Testis (tissue), 2 donors: ENCODE measurements at regions not wholly inside any gene's neighbourhood (a gene's known extent, or its start where the extent isn't known, plus 50 kb on each side); places are given as distances from the start of the nearest gene placed in this dataset.

Experiments
- DNase-seq: peaks from one replicate; pipeline ENCODE4 v3.0.0-alpha.2; 2019
- H3K27ac ChIP-seq, 2 donors: fragments of 200-600 bp; sonication (generic); one replicate each; pipeline ENCODE4 v1.5.1; 2019
- H3K27me3 ChIP-seq: fragments of 200-600 bp; sonication (generic); one replicate; pipeline ENCODE4 v1.5.1; 2019
- H3K36me3 ChIP-seq: fragments of 200-600 bp; sonication (generic); one replicate; pipeline ENCODE4 v1.5.1; 2017; ENCODE audit warnings: low read depth; ENCODE audit errors: missing control alignments
- H3K4me1 ChIP-seq: fragments of 200-600 bp; sonication (generic); one replicate; pipeline ENCODE4 v1.5.1; 2019
- H3K4me3 ChIP-seq, 2 donors: fragments of 200-600 bp; sonication (generic); one replicate each; pipeline ENCODE4 v1.5.1; 2017 to 2019
- H3K9me3 ChIP-seq: fragments of 200-600 bp; sonication (generic); one replicate; pipeline ENCODE4 v1.5.1; 2017
- CTCF ChIP-seq, 3 experiments: fragments of 450-650 bp in 2 of 3; fragments of 200-600 bp in 1 of 3; sonication (generic) in 1 of 3; IDR thresholded peaks; one replicate each; pipeline ENCODE4 v1.5.1; 2016 to 2019; ENCODE audit warnings: antibody characterized with exemption in 3 of 3, mild to moderate bottlenecking in 2 of 3, moderate library complexity in 1 of 3
- POLR2A ChIP-seq: fragments of 450-650 bp; IDR thresholded peaks from one replicate; pipeline ENCODE4 v1.6.1; 2017; ENCODE audit warnings: antibody characterized with exemption, mild to moderate bottlenecking, moderate library complexity
- WGBS, 2 donors: methylation state at CpG; one replicate each; pipeline ENCODE4 v1.1.5; 2018; 5-methylcytosine and 5-hydroxymethylcytosine counted together
- intact Hi-C: fragments of 100-400 bp; cut with DNase I; formaldehyde crosslinking; loops from one replicate; pipeline ENCODE4 v1.15.1; 2023; ENCODE audit warnings: low total_unique reads

GRCh38 chr20:63089051-63089907, 82.5 kb upstream of the BHLHE23 start:
- Histone ChIP-seq H3K27me3 (no peaks in the 10 kb centered on the region), H3K9me3 (no peaks in the 10 kb centered on the region), H3K4me1 (no peaks in the 10 kb centered on the region), H3K36me3 (no peaks in the 10 kb centered on the region), H3K4me3 (no peak overlapping the region), H3K27ac (no peak overlapping the region)
- 81 to 82% methylated on average over 30 to 37 of the region's 37 CpGs for WGBS, 2 donors
- TF ChIP-seq CTCF (IDR thresholded peaks at IDR 0.05) (no peak), POLR2A (no peak)
- DNase-seq, result peak; percentile 8
- intact Hi-C loops, result no loop called here

- Histone ChIP-seq H3K27me3 (no peaks in the 10 kb centered on the region), H3K27ac (no peak overlapping the region), H3K9me3 (no peaks in the 10 kb centered on the region), H3K4me3 (no peak overlapping the region), H3K36me3 (no peaks in the 10 kb centered on the region), H3K4me1 (no peaks in the 10 kb centered on the region)
- TF ChIP-seq CTCF (IDR thresholded peaks at IDR 0.05) (no peak), POLR2A (no peak)
- DNase-seq, result peak; percentile 10
- intact Hi-C loops, result no loop called here
- 81 to 89% methylated on average over 27 to 32 of the region's 32 CpGs for WGBS, 2 donors
Measured at GRCh38 chr20:63087872-63088680, 81.3 kb upstream of the BHLHE23 start.

- intact Hi-C loops, result no loop called here
- peak; percentile 8 for DNase-seq
- no peaks in the 10 kb centered on the region for H3K4me1 ChIP-seq
- no peaks in the 10 kb centered on the region for H3K9me3 ChIP-seq
- WGBS, 2 donors, result 80 to 82% methylated on average over 25 to 29 of the region's 29 CpGs
- H3K27me3 ChIP-seq, result no peaks in the 10 kb centered on the region
- no peaks in the 10 kb centered on the region for H3K36me3 ChIP-seq
- TF ChIP-seq POLR2A, result no peak
- TF ChIP-seq CTCF (IDR thresholded peaks at IDR 0.05), result no peak
- H3K27ac ChIP-seq, result no peak overlapping the region
- H3K4me3 ChIP-seq, result no peak overlapping the region
Measured at GRCh38 chr20:63087236-63087871, 80.6 kb upstream of the BHLHE23 start.

GRCh38 chr20:63086421-63087235, 79.9 kb upstream of the BHLHE23 start:
- no peaks in the 10 kb centered on the region for H3K27me3 ChIP-seq
- H3K36me3 ChIP-seq, result no peaks in the 10 kb centered on the region
- peak; percentile 8 for DNase-seq
- no peaks in the 10 kb centered on the region for H3K9me3 ChIP-seq
- 80% methylated on average over 24 to 36 of the region's 36 CpGs for WGBS, 2 donors
- no peaks in the 10 kb centered on the region for H3K4me1 ChIP-seq
- no peak overlapping the region for H3K27ac ChIP-seq
- H3K4me3 ChIP-seq, result no peak overlapping the region
- TF ChIP-seq CTCF (IDR thresholded peaks at IDR 0.05), result no peak
- TF ChIP-seq POLR2A, result no peak
- intact Hi-C loops, result no loop called here
